ENCODE measurements at regions not wholly inside any gene's neighbourhood (a gene's known extent, or its start where the extent isn't known, plus 50 kb on each side); places are given as distances from the start of the nearest gene placed in this dataset.

DNA sequence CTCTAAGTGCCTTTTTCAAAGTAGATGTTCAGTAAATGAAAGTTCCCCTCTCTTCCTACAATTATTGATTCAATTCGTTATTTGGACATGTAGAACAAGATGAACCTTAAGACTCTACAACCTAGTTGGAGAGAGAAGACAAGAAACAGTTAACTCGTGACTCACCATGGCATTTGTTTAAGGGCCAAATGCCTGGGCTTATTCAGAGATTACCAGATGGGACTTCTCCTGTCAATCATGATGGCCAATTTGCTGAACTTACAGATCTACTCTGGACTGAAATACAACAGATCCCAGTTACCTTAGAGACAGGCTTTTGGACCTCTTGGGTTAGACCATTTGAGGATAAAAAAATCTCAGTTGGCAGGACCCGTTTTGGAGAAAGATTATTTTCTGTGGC, 93.5 kb downstream of the C1orf94 start:
- intact Hi-C loops (cut with micrococcal nuclease) = no loop called here

DNA sequence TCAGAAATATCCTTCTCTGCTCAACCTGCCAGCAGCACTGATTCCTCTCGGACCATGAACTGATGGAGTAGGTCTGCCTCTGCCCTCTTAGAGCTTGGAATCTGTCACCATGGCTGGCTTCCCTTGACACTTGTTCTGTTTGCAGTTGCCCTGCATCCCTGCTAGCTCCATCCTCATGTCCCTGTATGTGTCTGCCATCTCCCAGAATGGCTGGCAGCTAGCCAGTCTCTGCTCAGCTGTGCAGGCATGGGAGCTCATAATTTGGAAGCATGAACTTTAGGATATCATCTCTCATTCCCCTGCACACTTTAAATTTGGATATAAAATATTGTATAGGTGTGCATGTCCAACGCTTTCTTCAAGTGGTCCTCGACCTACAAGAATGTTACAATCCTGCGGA, 95.4 kb downstream of the C1orf94 start:
- intact Hi-C loops (cut with micrococcal nuclease) = no loop called here

DNA sequence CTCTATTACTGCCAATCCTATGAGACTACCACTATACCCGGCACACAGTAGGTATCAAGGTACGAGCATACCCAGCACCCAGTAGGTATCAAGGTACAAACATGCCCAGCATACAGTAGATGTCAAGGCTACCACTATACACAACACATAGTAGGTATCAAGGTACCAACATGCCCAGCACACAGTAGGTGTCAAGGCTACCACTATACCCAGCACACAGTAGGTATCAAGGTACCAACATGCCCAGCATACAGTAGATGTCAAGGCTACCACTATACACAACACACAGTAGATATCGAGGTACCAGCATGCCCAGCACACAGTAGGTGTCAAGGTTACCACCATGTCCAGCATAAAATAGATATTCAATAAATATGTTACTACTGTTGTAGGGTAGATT, 98.4 kb downstream of the C1orf94 start:
- intact Hi-C loops (cut with micrococcal nuclease) = no loop called here

DNA sequence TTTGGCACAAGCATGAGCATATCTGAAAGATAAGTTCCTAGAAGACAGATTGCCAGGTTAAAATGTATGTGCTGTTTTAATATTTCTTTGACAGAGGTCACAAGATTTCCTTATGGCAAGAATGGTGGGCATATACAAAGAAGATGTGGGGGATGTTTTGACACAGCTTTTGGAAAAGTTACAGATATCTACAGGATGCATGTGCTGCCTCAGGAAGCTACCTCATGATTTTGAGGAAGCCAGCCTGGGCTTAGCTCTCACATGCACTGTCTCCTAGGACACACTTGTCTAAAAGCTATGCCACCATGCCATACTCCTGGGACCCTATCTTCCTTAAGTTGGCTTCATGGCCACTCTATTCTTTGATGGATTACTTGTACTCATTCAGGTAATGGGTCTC, 99.9 kb downstream of the C1orf94 start:
- intact Hi-C loops (cut with micrococcal nuclease) = no loop called here

DNA sequence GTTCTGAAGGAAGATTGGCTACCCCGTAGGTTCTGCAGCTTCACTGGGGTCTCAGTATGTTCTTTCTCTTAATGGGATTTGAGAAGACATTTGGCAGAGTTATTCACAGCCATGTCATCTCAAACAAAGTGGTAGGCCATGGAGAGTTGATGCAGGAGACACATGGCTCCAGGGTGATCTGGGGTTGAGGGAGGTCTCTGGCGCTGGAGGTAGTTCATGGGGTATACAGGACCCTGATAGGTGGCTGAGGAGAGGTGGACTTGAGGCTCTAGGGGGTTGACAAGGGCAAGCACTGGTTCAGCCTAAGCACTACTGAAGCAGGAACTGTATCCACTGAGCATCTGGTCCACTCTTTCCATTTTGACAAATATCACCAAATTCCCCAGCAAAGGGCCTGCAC, 100.4 kb downstream of the C1orf94 start:
- intact Hi-C loops (cut with micrococcal nuclease) = no loop called here

DNA sequence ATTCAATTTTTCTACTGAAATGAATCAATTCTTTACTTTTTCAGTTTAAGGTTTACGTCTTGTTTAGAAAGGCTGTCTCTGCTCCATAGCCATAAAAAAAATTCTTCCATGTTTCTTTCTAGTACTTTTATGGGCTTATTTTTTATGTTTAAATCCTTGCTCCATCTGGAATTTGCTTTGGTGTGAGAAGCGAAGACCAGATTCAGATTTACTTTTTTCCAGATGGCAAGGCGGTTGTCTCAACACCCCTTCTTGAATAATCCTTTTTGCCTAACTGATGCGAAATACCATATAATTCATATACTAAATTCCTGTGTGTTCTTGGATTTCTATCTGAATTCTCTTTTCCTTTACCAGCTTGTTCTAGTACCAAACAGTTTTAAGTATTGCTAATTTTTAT, 101.5 kb downstream of the C1orf94 start:
- intact Hi-C loops (cut with micrococcal nuclease) = no loop called here

DNA sequence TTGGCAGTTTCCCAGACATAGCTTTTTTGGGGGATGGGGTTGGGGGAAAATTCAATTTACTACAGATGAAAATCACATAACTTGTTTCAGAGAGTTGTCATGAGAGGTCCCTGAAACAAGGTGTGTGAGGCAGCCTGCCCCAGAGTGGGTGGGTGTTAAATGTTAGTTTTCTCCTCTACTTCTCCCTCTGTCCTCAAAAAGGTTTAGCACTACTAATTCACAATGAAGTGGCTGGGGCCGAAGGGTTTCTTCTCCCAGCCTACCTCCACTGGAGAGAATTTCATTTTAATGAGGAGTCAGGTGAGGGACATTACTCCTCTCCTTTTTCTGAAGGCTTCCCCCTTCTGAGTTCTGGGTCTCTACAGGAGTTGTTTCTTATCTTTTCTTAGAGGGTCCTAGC, 103.3 kb downstream of the C1orf94 start:
- intact Hi-C loops (cut with micrococcal nuclease) = no loop called here

DNA sequence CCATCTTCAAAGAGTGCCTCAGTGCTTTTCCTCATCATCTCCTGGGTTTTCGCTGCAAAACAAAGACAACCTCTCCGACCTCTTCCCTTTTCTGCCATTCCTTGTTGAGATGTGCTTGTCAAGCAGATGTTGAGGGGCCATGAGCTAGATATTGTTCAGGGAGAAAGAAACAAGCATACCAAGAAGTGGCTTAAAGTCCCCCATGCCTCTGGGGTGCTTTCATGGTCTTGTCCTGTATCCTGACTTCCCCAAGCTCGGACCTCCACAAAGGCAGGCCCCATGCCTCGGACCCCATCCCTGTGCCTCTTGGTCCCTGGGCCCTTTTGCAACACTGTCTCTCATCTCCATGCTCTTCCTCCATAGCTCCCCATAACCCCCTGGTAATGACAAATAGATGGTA, 103.8 kb downstream of the C1orf94 start:
- intact Hi-C loops (cut with micrococcal nuclease) = no loop called here

DNA sequence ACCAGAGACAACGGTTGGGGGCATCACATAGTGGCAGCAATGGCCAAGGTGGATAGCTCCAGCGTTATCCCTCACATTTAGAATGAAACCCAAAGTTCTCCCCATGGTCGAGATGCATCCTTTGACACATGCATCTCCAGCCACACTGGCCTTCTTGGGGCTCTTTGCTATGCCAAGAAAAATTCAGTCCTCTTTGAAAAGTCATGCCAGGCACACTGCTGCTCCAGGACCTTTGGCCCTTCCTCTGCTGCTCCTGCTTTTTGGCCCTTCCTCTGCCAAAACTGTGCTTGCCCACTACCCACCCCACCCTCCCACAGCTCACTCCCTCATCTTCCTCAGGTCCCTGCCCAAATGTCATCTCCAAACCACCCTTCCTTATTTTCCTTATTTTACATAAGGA, 106.4 kb downstream of the C1orf94 start:
- intact Hi-C loops (cut with micrococcal nuclease) = no loop called here

DNA sequence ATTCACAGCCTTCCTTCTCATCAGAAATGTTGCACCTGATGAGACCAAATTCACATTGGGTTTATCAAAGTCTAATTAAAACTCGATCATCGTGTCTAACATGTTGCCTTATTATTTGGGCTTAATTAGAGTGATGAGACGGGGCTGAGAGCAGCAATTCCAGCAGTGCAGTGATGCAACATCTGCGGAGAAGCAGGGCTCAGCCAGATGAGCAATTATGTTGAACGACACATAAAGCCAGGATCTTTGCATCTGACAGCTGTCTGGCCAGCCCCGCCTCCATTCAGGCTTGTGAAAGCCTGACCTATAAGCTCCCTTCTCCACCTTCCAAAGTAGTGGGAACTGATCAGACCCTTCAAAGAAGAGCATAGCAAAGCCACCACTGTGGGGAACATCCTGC, 109.8 kb downstream of the C1orf94 start:
- intact Hi-C loops (cut with micrococcal nuclease) = no loop called here

DNA sequence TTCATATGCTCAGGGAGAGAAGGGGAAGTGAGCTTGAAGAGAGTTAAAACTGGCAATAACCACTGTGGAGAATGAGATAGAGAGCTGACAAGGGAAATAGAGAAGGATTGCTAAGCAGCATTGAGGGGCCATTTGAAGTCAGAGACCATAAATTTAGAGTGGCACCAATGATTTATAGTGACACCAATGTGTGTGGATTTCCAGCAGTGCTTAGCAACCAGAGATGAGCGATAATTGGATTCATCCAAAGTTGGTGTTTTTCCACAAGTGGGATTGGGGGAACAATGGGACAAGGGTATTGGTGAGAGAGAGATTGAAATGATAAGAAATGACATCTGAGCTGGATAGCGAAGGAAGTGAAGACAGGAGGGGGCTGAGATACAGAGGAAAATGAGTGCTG, 114.1 kb downstream of the C1orf94 start:
- intact Hi-C loops (cut with micrococcal nuclease) = no loop called here

DNA sequence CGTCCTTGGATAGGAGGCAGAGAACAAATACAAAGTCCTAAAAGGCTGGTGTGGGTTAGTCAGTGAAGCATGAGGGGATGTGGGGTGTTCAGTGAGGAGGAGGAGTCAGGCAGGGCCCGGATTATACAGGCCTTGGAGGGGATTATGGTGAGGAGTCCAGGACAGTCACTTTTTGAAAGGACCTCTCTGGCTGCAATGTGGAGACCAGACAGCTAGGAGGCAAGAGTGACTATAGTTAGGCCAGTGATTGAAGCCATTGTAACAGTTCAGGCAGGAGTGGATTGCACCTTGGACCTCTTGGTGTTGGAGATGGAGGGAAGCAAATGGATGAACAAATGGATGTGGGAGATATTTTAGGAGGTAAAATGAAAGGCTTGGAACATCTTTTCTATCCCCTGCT, 115.8 kb downstream of the C1orf94 start:
- intact Hi-C loops (cut with micrococcal nuclease) = no loop called here

DNA sequence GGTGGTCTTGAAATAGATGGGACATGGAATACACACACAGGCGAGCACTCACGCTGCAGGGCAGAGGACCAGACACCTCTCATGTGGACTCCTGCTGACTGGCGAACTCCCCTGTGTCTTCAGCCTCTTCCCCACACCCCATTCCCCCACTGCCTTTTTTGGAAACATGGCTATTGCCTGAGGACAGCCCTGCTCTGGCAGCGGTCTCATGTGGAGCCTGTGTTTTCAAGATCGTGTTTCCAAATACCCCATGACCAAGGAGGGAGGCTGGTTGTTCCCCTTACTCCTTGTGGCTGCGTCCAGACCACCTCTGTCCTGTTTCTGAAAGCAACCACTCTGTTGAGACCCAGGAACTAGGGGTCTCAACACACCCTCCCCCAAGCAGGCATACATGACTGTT, 119.4 kb downstream of the C1orf94 start:
- intact Hi-C loops (cut with micrococcal nuclease) = no loop called here

DNA sequence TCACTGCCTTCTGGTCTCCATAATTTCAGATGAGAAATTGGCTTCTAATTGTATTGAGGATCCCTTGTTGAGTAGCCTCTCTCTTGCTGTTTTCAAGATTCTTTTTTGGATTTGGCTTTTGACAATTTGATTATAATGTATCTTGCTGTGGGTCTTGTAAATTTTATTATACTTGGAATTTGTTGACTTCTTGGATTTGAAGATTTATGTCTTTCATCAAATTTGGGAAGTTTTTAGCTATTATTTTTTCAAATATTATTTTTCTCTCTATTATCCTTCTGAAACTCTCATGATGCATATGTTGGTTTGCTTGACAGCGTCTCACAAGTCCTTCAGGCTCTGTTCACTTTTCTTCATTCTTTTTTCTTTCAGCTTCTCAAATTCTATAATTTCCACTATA, 126.1 kb downstream of the C1orf94 start:
- intact Hi-C loops (cut with micrococcal nuclease) = no loop called here

DNA sequence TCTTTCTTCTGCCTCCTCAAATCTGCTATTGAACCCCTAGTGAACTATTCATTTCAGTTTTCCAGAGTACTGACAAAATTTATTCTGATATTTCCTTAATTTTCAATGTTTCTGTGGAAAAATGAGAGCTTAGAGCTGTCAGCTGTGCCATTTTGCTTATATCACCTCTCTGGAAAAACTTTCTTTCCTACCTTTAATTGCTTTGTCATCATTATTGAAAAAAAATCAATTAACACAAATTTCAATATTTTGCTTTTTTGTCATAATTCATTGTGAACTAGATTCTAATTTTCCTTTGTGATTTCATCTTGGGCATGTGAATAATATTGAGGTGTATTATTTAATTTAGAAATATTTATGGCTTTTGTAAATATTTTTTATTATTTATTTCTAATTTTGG, 126.5 kb downstream of the C1orf94 start:
- intact Hi-C loops (cut with micrococcal nuclease) = no loop called here

DNA sequence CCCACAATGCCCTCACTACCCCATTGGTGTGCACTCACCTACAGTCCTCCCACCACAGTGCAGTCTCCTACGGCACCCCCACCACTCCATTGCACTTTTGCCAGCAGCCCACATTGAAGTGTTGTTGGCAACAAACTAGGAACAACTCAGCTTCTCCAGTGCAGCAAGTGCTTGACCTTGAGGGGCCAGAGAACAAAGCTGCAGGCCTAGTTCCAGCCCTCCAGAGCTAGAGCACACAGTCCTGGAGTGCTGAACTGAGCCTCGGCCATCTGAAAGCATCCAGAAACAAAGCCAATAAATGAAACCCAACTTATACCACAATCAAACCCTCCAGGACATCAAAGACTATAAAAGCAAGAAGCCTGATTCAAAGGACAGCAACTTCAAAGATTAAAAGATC, 129.9 kb downstream of the C1orf94 start:
- intact Hi-C loops (cut with micrococcal nuclease) = no loop called here

DNA sequence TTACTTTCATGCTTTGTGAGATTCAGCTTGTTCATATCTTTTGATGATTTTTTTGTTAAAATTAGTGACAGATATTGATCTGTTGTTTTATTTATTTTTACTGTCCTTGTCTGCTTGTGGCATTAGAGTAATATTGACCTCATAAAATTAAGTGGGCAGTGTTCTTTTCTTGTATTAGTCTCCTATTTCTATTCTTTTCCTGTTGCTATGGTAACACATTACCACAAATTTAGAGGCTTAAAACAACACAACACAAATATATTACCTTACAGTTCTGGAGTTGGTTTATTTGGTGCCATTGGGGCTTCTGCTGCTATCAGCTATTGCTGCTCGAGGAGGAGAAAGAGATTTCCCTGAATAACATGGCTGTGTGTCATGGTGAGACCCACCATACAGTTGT, 135.7 kb downstream of the C1orf94 start:
- intact Hi-C loops (cut with micrococcal nuclease) = no loop called here

DNA sequence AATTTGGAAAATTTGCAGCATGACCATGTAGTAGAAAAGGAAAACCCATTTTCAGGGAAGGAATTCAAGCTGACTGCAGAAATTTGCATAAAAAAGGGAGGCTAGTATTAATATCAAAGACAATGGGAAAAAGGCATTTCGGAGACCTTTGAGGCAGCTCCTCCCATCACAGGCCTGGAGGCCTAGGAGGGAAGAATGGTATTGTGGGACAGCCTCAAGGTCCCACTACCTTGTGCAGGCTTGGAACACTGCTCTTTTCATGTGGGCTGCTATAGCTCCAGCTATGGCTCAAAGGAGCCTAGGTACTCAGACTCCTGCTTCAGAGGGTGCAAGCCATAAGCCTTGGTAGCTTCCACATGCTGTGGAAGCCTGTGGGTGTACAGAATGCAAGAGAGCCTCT, 139.3 kb downstream of the C1orf94 start:
- intact Hi-C loops (cut with micrococcal nuclease) = no loop called here

DNA sequence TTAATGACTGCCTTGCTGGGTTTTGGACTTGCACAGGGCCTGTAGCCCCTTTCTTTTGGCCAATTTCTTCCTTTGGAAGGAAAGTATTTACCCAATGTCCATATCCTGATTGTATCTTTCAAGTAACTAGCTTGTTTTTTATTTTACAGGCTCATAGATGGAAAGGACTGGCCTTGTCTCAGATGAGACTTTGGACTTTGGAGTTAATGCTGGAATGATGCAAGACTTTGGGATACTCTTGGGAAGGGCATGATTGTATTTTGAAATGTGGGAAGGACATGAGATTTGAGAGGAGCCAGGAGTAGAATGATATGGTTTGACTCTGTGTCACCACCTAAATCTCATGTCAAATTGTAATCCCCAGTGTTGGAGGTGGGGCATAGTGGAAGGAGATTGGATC, 140.1 kb downstream of the C1orf94 start:
- intact Hi-C loops (cut with micrococcal nuclease) = no loop called here

DNA sequence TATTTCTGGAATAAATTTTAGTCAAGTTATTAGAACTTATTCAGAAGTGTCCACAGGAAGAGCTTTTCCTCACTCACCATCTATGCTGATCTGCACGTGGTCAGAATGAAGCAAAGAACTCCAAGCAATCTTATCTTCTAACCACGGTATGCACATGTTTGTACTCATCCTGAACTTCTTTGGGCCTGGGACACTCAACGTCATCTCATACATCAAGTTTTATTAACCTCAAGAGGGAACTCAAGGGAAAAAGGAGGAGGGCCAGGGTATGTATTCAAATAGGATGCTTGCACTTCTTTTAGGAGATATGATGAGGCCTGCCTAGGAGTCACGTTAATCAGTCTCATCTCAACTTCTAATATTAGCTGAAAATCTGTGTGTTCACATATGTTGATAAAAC, 142.5 kb downstream of the C1orf94 start:
- intact Hi-C loops (cut with micrococcal nuclease) = no loop called here

DNA sequence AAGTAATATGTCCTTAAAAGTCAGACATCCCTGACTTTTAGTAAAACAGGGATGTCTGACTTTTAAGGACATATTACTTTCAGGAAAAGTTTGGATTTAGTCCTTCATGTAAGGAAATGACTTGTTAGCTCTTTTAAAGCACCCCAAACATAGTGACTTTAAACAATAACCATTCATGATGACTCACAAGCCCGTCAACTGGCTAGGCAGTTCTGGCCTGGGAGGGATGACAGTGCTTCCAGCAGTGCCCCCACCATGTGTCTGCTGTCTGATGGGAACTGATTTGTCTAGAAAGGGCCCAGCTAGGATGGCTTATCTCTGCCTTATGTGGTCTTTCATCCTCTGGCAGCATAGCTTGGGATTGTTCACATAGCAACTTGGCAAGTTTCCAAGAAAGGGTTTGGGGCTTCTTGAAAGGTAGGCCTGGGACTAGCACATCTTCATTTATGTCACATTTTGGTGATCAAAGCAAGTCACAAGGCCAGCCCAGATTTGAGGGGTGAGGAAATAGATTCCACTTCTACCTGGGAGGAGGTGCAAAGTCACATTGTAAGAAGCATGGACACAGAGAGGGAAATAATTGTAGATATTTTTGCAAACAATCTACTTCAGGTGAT, 143.5 kb downstream of the C1orf94 start:
- intact Hi-C loops (cut with micrococcal nuclease) = no loop called here

DNA sequence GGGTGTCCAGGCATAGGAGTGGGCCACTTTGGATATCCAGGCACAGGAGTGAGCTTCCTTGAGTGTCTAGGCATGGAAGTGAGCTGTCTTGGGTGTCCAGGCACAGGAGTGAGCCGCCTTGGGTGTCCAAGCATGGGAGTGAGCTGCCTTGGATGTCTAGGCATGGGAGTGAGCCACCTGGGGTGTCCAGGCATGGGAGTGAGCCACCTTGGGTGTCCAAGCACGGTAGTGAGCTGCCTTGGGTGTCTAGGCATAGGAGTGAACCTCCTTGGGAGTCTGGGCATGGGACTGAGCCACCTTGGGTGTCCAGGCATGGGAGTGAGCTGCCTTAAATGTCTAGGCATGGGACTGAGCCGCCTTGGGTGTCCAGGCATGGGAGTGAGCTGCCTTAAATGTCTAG, 146.3 kb downstream of the C1orf94 start:
- intact Hi-C loops (cut with micrococcal nuclease) = no loop called here

DNA sequence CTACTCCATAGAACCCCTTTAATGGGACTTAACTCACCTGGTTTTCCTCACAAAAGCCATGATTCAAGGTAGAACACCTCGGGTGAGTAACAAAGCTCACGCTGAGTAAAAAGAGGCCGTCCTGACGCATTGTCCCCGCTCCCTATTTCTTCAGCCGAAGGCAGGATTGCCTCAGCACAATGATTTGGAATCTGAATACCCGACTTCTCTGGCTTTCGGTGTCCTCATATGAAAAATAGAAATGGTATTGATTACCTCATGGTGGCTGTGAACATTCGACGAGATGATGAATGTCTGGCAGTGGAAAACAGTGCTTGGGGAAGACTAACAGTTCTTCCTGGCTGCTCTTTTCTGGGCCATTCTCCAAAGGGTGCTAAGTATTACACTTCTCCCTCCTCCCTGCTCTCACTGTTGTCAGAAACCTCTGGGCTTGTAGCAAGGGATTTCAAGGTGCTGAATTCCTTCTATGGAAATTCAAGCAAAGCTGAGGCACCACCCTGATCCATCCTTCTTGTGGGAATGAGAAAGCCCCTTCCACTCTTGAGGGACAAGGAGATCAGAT, 148.3 kb downstream of the C1orf94 start:
- intact Hi-C loops (cut with micrococcal nuclease) = no loop called here

DNA sequence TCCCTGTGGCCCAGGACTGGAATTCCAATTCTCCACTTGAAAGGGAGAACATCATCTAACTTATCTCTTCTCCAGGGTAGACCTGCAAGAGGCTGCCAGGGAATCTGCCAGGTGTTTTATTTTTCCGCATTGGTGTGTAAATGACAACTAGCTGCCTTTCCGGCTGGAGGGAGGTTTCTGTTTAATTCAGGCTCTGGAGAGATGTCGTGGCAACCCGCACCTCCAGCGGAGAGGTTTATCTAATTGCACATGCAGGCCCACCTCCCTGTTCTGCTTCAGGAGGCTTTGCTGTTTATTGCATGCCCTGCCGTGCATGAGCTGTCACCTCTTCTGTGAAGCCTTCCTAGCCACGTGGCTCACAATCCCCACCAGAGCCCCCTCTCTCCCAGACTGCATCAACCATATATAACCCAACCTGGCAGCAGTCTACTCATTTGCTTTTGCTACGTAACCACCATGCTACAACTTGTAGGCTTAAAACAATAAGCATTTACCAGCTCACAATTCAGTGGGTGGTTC, 151.6 kb downstream of the C1orf94 start:
- intact Hi-C loops (cut with micrococcal nuclease) = no loop called here

All from T-helper 2 cell treated with Interferon-gamma antibody and Interleukin-4, amounts not matched to agents 100 ng/mL and 5 ng/mL, for 36 hours (primary cell).